ENCODE measurements at regions not wholly inside any gene's neighbourhood (a gene's known extent, or its start where the extent isn't known, plus 50 kb on each side); places are given as distances from the start of the nearest gene placed in this dataset.

GRCh38 chr5:145673786-145674185 is 161.4 kb downstream of the PRELID2 start:
- DNase-seq (ENCODE audit: low read depth), result no peak
- no peak overlapping the region for H3K4me3 ChIP-seq (ENCODE audit: low read depth, low read length)
- no peak for TF ChIP-seq POLR2A (IDR thresholded peaks at IDR 0.05; ENCODE audit: extremely low read depth, insufficient read length)
- TF ChIP-seq, protein P1, sequence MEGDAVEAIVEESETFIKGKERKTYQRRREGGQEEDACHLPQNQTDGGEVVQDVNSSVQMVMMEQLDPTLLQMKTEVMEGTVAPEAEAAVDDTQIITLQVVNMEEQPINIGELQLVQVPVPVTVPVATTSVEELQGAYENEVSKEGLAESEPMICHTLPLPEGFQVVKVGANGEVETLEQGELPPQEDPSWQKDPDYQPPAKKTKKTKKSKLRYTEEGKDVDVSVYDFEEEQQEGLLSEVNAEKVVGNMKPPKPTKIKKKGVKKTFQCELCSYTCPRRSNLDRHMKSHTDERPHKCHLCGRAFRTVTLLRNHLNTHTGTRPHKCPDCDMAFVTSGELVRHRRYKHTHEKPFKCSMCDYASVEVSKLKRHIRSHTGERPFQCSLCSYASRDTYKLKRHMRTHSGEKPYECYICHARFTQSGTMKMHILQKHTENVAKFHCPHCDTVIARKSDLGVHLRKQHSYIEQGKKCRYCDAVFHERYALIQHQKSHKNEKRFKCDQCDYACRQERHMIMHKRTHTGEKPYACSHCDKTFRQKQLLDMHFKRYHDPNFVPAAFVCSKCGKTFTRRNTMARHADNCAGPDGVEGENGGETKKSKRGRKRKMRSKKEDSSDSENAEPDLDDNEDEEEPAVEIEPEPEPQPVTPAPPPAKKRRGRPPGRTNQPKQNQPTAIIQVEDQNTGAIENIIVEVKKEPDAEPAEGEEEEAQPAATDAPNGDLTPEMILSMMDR (IDR thresholded peaks at IDR 0.05; ENCODE audit: low read depth, low read length), result no peak
- TF ChIP-seq, protein P2, sequence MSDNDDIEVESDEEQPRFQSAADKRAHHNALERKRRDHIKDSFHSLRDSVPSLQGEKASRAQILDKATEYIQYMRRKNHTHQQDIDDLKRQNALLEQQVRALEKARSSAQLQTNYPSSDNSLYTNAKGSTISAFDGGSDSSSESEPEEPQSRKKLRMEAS (IDR thresholded peaks at IDR 0.05; ENCODE audit: low read depth, low read length), result no peak
- no peak for TF ChIP-seq MYC (IDR thresholded peaks at IDR 0.05; ENCODE audit: low read depth, low read length)

DNA sequence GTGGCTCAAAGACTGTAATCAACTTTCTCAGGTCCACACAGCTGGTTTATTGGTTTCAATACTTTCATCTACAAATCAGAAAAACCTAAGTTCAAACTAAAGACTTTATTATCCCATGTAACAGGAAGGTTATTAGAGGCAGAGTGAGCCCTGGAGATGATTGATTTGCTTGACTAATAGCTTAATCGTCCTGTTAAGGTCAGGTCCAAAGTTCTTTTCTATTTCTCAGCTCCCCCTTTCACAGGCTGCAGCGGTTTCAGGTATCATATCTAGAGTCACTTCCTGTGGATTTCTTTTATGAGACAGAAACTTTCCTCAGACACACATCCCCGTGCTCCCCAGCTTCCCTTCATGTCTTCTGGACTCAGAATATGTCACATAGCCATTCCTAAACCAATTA is 166.4 kb downstream of the PRELID2 start:
- no peak for DNase-seq (ENCODE audit: low read depth)
- no peak for TF ChIP-seq POLR2A (IDR thresholded peaks at IDR 0.05; ENCODE audit: extremely low read depth, insufficient read length)
- TF ChIP-seq, protein P2 (IDR thresholded peaks at IDR 0.05; ENCODE audit: low read depth, low read length), result no peak
- TF ChIP-seq, protein P1 (IDR thresholded peaks at IDR 0.05; ENCODE audit: low read depth, low read length), result no peak
- no peak for TF ChIP-seq MYC (IDR thresholded peaks at IDR 0.05; ENCODE audit: low read depth, low read length)
- no peak overlapping the region for H3K4me3 ChIP-seq (ENCODE audit: low read depth, low read length)

DNA sequence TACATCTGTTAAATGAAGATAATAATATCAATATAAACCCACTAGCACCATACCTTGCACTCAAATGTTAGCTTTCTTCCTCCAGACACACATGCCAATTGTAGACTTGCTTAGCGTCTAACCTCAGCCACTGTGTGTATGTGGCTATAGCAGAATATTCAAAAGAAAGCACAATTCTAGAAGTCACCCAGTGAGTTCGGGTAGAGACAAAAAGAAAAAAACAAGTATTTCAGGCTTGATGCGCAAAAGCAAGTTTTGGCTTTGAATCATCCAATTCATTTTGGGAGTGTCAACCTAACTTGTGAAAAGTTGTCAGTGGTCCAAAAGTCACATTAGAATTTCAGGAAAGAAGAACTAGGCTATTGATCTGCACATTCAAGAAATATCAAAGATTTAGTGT is 167.4 kb downstream of the PRELID2 start:
- no peak for DNase-seq (ENCODE audit: low read depth)
- TF ChIP-seq, protein P1 (IDR thresholded peaks at IDR 0.05; ENCODE audit: low read depth, low read length), result no peak
- TF ChIP-seq, protein P2 (IDR thresholded peaks at IDR 0.05; ENCODE audit: low read depth, low read length), result no peak
- TF ChIP-seq POLR2A (IDR thresholded peaks at IDR 0.05; ENCODE audit: extremely low read depth, insufficient read length), result no peak
- TF ChIP-seq MYC (IDR thresholded peaks at IDR 0.05; ENCODE audit: low read depth, low read length), result no peak
- H3K4me3 ChIP-seq (ENCODE audit: low read depth, low read length), result no peak overlapping the region

GRCh38 chr5:145666591-145666990 is 168.6 kb downstream of the PRELID2 start:
- H3K4me3 ChIP-seq (ENCODE audit: low read depth, low read length), result no peak overlapping the region
- DNase-seq (ENCODE audit: low read depth), result no peak
- TF ChIP-seq, protein P2 (IDR thresholded peaks at IDR 0.05; ENCODE audit: low read depth, low read length), result no peak
- TF ChIP-seq MYC (IDR thresholded peaks at IDR 0.05; ENCODE audit: low read depth, low read length), result no peak
- TF ChIP-seq, protein P1 (IDR thresholded peaks at IDR 0.05; ENCODE audit: low read depth, low read length), result no peak
- no peak for TF ChIP-seq POLR2A (IDR thresholded peaks at IDR 0.05; ENCODE audit: extremely low read depth, insufficient read length)

- TF ChIP-seq MYC (IDR thresholded peaks at IDR 0.05; ENCODE audit: low read depth, low read length), result no peak
- no peak for DNase-seq (ENCODE audit: low read depth)
- no peak overlapping the region for H3K4me3 ChIP-seq (ENCODE audit: low read depth, low read length)
These were observed 173.2 kb downstream of the PRELID2 start for GRCh38 chr5:145661737-145662485.

DNA sequence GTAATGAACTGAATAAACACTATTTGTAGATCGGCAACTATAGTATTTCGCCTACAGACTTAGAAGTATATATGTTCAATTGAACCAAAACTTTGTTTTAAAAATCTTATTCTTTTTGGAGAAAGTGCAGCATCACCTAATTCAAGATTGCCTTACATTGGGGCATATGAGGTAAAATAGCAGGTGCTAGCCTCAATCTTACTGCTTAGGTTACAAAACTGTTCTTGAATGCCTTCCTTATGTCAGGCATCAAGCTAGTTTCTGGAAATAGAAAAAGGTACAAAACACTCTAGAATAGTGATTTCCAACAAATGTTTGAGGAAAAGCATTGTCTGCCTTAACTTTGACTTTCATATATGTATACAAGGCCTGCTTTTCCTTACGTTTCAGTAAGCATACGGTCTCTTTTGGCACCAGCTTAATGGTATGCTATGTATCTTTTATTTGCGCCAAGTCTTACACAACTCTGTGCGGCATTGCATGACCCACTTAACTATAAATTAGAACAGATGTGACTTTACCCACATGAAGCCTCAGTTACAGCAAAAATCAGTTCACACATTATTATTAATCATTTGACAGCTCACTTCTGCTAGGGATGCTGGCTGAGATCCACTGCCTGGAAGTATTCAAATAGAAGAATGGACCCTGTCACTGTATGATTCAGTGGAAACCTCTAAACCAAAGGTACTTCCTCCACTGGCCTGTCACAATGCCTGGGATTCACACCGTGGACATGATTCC is 174.1 kb downstream of the PRELID2 start:
- DNase-seq (ENCODE audit: low read depth), result no peak

More for the DNA sequence above, 174.1 kb downstream of the PRELID2 start:
- no peak overlapping the region for H3K4me3 ChIP-seq (ENCODE audit: low read depth, low read length)
- TF ChIP-seq, protein P1 (IDR thresholded peaks at IDR 0.05; ENCODE audit: low read depth, low read length), result no peak
- TF ChIP-seq, protein P2 (IDR thresholded peaks at IDR 0.05; ENCODE audit: low read depth, low read length), result no peak
- TF ChIP-seq MYC (IDR thresholded peaks at IDR 0.05; ENCODE audit: low read depth, low read length), result no peak

All from NB4 (cell line).